GM11168 (cell line): ENCODE measurements at regions not wholly inside any gene's neighbourhood (a gene's known extent, or its start where the extent isn't known, plus 50 kb on each side); places are given as distances from the start of the nearest gene placed in this dataset.

Experiments used
- in situ Hi-C: fragments of 300-500 bp; cut with MboI; formaldehyde crosslinking; loops from one replicate; pipeline ENCODE4 v1.12.0; 2022; ENCODE audit warnings: low sequenced_read_pairs; ENCODE audit not compliant: unreplicated experiment

GRCh38 chr5:4204276-4205141, 608.9 kb downstream of the IRX1 start:
- in situ Hi-C loops, result no loop called here

GRCh38 chr5:4205398-4205797, 609.8 kb downstream of the IRX1 start:
- in situ Hi-C loops, result no loop called here

- in situ Hi-C loops, result no loop called here
Measured at GRCh38 chr5:4206127-4206526, 610.5 kb downstream of the IRX1 start.

GRCh38 chr5:4207486-4207885, 611.9 kb downstream of the IRX1 start:
- in situ Hi-C loops, result no loop called here

- in situ Hi-C loops, result no loop called here
Measured at GRCh38 chr5:4208537-4208936, 612.9 kb downstream of the IRX1 start.

- in situ Hi-C loops, result no loop called here
Measured at GRCh38 chr5:4208996-4209395, 613.4 kb downstream of the IRX1 start.

GRCh38 chr5:4212071-4212739, 616.6 kb downstream of the IRX1 start:
- in situ Hi-C loops, result no loop called here

GRCh38 chr5:4212981-4213819, 617.6 kb downstream of the IRX1 start:
- in situ Hi-C loops, result no loop called here

GRCh38 chr5:4215143-4215542, 619.5 kb downstream of the IRX1 start:
- in situ Hi-C loops, result no loop called here

- in situ Hi-C loops, result no loop called here
Measured at GRCh38 chr5:4216142-4216541, 620.5 kb downstream of the IRX1 start.

- in situ Hi-C loops, result no loop called here
Measured at GRCh38 chr5:4220016-4220415, 624.4 kb downstream of the IRX1 start.

- in situ Hi-C loops, result no loop called here
Measured at GRCh38 chr5:4221048-4221447, 625.4 kb downstream of the IRX1 start.

GRCh38 chr5:4222147-4222546, 626.5 kb downstream of the IRX1 start:
- in situ Hi-C loops, result no loop called here

- in situ Hi-C loops, result no loop called here
Measured at GRCh38 chr5:4222821-4223220, 627.2 kb downstream of the IRX1 start.

- in situ Hi-C loops, result no loop called here
Measured at GRCh38 chr5:4225741-4226140, 630.1 kb downstream of the IRX1 start.

- in situ Hi-C loops, result no loop called here
Measured at GRCh38 chr5:4226565-4226964, 630.9 kb downstream of the IRX1 start.

GRCh38 chr5:4228708-4229107, 633.1 kb downstream of the IRX1 start:
- in situ Hi-C loops, result no loop called here

GRCh38 chr5:4229414-4230292, 634.0 kb downstream of the IRX1 start:
- in situ Hi-C loops, result no loop called here

GRCh38 chr5:4230471-4230785, 634.8 kb downstream of the IRX1 start:
- in situ Hi-C loops, result no loop called here
